Liver (tissue), 8 donors: ENCODE measurements at regions not wholly inside any gene's neighbourhood (a gene's known extent, or its start where the extent isn't known, plus 50 kb on each side); places are given as distances from the start of the nearest gene placed in this dataset.

Source experiments
- DNase-seq: peaks from one replicate; pipeline ENCODE4 v3.0.0-alpha.2; 2017; ENCODE audit warnings: low spot score
- H3K27ac ChIP-seq, 2 donors: one replicate each; pipeline ENCODE4 v1.7.0; 2013; ENCODE audit warnings: inconsistent platforms in 2 of 2, low read length in 2 of 2, control low read depth in 1 of 2, low read depth in 1 of 2, mild to moderate bottlenecking in 1 of 2
- H3K27me3 ChIP-seq, 4 donors: one replicate each; pipeline versions ENCODE4 v1.6.1 to v1.7.0; 2013; ENCODE audit warnings: low read length in 3 of 4, inconsistent platforms in 1 of 4, mild to moderate bottlenecking in 1 of 4, moderate library complexity in 1 of 4; ENCODE audit not compliant: control insufficient read depth in 4 of 4, insufficient read depth in 4 of 4
- H3K36me3 ChIP-seq, 4 donors: one replicate each; pipeline versions ENCODE4 v1.6.1 to v1.7.0; 2013; ENCODE audit warnings: low read length in 3 of 4, mild to moderate bottlenecking in 3 of 4, low read depth in 1 of 4, moderate library complexity in 1 of 4; ENCODE audit not compliant: control insufficient read depth in 4 of 4, insufficient read depth in 3 of 4
- H3K4me1 ChIP-seq, 4 donors: one replicate each; pipeline versions ENCODE4 v1.6.1 to v1.7.0; 2013; ENCODE audit warnings: low read length in 3 of 4, mild to moderate bottlenecking in 3 of 4, moderate library complexity in 1 of 4; ENCODE audit not compliant: control insufficient read depth in 4 of 4, insufficient read depth in 4 of 4
- H3K4me3 ChIP-seq, 3 donors: one replicate each; pipeline versions ENCODE4 v1.6.1 to v1.7.0; 2013; ENCODE audit warnings: low read length in 3 of 3, control low read depth in 1 of 3, low read depth in 1 of 3, mild to moderate bottlenecking in 1 of 3
- H3K9ac ChIP-seq, 2 donors: one replicate each; pipeline ENCODE4 v1.7.0; 2013; ENCODE audit warnings: low read length in 2 of 2, mild to moderate bottlenecking in 2 of 2, moderate library complexity in 2 of 2, control low read depth in 1 of 2, low read depth in 1 of 2
- H3K9me3 ChIP-seq, 4 donors: one replicate each; pipeline versions ENCODE4 v1.6.1 to v1.7.0; 2013; ENCODE audit warnings: low read length in 3 of 4; ENCODE audit not compliant: control insufficient read depth in 4 of 4
- ATF3 ChIP-seq: IDR thresholded peaks from 2 replicates; pipeline ENCODE4 v1.6.1; 2016; ENCODE audit warnings: antibody characterized with exemption
- CTCF ChIP-seq: fragments of 150-350 bp; IDR thresholded peaks from 2 replicates; pipeline ENCODE4 v1.5.1; 2017; ENCODE audit warnings: improper control_type of control experiment, low read depth, low read length; ENCODE audit not compliant: missing input control
- EGR1 ChIP-seq, 2 donors: IDR thresholded peaks; 2 replicates each; pipeline ENCODE4 v1.6.1; 2016 to 2018; ENCODE audit warnings: antibody characterized with exemption in 2 of 2, low read depth in 2 of 2
- FOXA1 ChIP-seq: IDR thresholded peaks from 2 replicates; pipeline ENCODE4 v1.6.1; 2016; ENCODE audit warnings: antibody characterized with exemption
- FOXA2 ChIP-seq: IDR thresholded peaks from 2 replicates; pipeline ENCODE4 v1.6.1; 2016; ENCODE audit warnings: antibody characterized with exemption
- GABPA ChIP-seq, 2 donors: IDR thresholded peaks in 1 of 2; conservative IDR thresholded peaks in 1 of 2; 2 replicates each; pipeline ENCODE4 v1.6.1; 2016; ENCODE audit warnings: antibody characterized with exemption in 2 of 2, mild to moderate bottlenecking in 1 of 2, moderate library complexity in 1 of 2
- HNF4A ChIP-seq, 2 donors: conservative IDR thresholded peaks; 2 replicates each; pipeline ENCODE4 v1.6.1; 2016; ENCODE audit warnings: antibody characterized with exemption in 2 of 2, mild to moderate bottlenecking in 2 of 2
- HNF4G ChIP-seq: IDR thresholded peaks from 2 replicates; pipeline ENCODE4 v1.6.1; 2016; ENCODE audit warnings: antibody characterized with exemption
- JUND ChIP-seq, 2 donors: IDR thresholded peaks; 2 replicates each; pipeline ENCODE4 v1.6.1; 2016; ENCODE audit warnings: antibody characterized with exemption in 2 of 2
- MAX ChIP-seq: IDR thresholded peaks from 2 replicates; pipeline ENCODE4 v1.6.1; 2016; ENCODE audit warnings: antibody characterized with exemption
- NR2F2 ChIP-seq: IDR thresholded peaks from 2 replicates; pipeline ENCODE4 v1.6.1; 2016; ENCODE audit warnings: antibody characterized with exemption
- RAD21 ChIP-seq, 2 donors: IDR thresholded peaks; 2 replicates each; pipeline ENCODE4 v1.6.1; 2016; ENCODE audit warnings: antibody characterized with exemption in 2 of 2, mild to moderate bottlenecking in 2 of 2
- REST ChIP-seq: IDR thresholded peaks from 2 replicates; pipeline ENCODE4 v1.6.1; 2016; ENCODE audit warnings: antibody characterized with exemption, mild to moderate bottlenecking
- RXRA ChIP-seq, 2 donors: IDR thresholded peaks; 2 replicates each; pipeline ENCODE4 v1.6.1; 2017 to 2018; ENCODE audit warnings: antibody characterized with exemption in 2 of 2, mild to moderate bottlenecking in 1 of 2
- SP1 ChIP-seq: IDR thresholded peaks from 2 replicates; pipeline ENCODE4 v1.6.1; 2018; ENCODE audit warnings: antibody characterized with exemption, mild to moderate bottlenecking
- TAF1 ChIP-seq: conservative IDR thresholded peaks from 2 replicates; pipeline ENCODE4 v1.6.1; 2016; ENCODE audit warnings: antibody characterized with exemption, mild to moderate bottlenecking
- YY1 ChIP-seq: IDR thresholded peaks from 2 replicates; pipeline ENCODE4 v1.6.1; 2016; ENCODE audit warnings: antibody characterized with exemption, mild to moderate bottlenecking
- ZBTB33 ChIP-seq: IDR thresholded peaks from 2 replicates; pipeline ENCODE4 v1.6.1; 2016; ENCODE audit warnings: antibody characterized with exemption
- WGBS: extraction: QIAGEN DNeasy Blood & Tissue Kit; methylation state at CpG from one replicate; pipeline ENCODE4 v1.1.7; 2013; 5-methylcytosine and 5-hydroxymethylcytosine counted together
- donor health status: healthy.
- donor health status: healthy.
- donor health status: healthy.
- donor health status: healthy.
- donor health status: healthy.

- H3K9ac ChIP-seq = no peak overlapping the region
- no peaks in the 10 kb centered on the region for H3K36me3 ChIP-seq
- no peak overlapping the region for H3K4me3 ChIP-seq
- no peaks in the 10 kb centered on the region for H3K9me3 ChIP-seq
- H3K4me1 ChIP-seq = no peaks in the 10 kb centered on the region
- no peak for DNase-seq
- H3K27me3 ChIP-seq = no peaks in the 10 kb centered on the region
- WGBS = 69% methylated on average over 6 of the region's 6 CpGs
- TF ChIP-seq NR2F2 (no peak), EGR1 (IDR thresholded peaks at IDR 0.05; ENCODE audit: low read depth in 2 of 2) (no peak), ATF3 (no peak), FOXA2 (no peak), HNF4G (no peak), TAF1 (no peak), SP1 (no peak), MAX (no peak), CTCF (no peak), JUND (IDR thresholded peaks at IDR 0.05) (no peak), YY1 (no peak), HNF4A (conservative IDR thresholded peaks at IDR 0.05) (no peak), REST (no peak), RXRA (IDR thresholded peaks at IDR 0.05) (no peak), GABPA (IDR thresholded peaks at IDR 0.05 in 1 of 2, conservative IDR thresholded peaks at IDR 0.05 in 1 of 2) (no peak), RAD21 (IDR thresholded peaks at IDR 0.05) (no peak), ZBTB33 (no peak), FOXA1 (no peak)
- no peak overlapping the region for H3K27ac ChIP-seq
Measured at GRCh38 chrY:7310482-7311269, 399.1 kb upstream of the AMELY start.
